ENCODE measurements at regions not wholly inside any gene's neighbourhood (a gene's known extent, or its start where the extent isn't known, plus 50 kb on each side); places are given as distances from the start of the nearest gene placed in this dataset.

DNA sequence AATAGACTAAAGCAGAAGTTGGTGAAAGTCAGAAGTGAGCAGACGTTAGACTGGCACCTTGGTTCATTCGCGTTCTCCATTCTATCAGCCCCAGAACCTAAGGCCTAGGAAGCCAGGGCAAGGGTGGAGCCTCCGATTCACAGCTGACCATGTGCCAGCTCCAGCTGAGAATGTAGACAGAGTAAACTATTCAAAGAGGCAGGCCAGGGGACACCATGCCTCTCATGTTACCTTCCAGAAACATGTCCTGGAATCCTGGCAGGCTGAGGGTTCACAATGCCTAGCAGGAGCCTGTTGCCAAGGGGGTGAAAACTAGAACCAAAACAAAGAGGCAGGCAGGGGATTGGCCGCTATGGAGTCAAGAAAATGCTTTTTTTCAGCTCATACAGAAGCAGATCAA is 224.4 kb upstream of the POU2AF2 start:
- DNase-seq: peak; percentile 29

DNA sequence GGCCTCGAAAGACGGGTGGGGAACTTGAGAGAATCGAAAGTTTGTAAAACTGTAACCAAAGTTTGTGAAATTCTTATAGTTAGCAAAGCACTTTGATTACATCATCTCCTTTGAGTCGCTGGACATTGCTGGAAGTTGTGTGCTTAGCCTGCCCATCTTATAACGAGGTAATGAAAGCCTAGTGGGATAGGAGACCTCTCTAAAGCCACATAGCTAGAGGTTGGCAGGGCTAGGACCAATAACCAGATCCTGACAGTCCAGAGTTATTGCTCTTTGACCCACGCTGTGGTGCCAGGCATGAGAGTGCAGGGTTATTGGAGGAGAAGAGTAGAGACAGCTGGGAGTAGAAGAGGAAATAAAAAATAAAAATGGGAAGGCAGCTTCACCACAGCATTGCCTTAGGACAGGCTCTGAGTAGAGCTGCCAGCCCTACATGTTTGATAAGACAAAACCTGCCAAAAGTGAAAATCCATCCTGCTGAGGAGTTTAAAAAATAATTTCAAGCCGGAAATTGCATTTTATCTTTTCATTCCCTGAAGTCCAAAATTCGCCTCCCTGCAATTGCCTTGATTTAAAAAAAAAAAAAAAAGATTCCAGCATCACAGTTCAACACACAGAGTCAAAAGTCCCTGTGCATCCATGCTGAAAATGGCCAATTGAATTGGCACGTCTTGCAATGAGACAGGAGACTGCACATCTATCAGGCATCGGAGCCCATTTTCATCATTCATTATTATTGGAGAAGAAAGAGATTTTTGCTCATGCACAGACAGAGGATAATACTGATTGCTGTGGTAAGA is 225.5 kb upstream of the POU2AF2 start:
- DNase-seq: no peak

DNA sequence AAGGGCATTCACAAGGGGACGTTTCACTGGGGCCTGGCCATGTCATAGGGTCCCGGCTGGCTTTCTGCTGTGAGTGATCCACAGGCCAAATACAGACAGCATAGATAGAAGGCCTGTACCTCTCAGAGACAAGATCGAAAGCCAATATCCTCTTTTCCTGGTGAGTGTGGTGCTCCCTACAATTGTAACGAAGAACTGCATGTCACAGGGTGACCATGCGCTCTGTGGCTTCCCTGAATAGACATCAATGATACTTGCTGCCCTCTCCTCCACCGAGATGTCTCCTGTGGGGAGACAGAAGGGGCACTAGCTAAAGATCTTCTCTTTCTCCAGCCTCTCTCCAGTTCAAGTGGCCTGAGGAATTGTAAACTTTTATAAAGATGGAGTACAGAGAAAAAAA is 226.1 kb upstream of the POU2AF2 start:
- no peak for DNase-seq

GRCh38 chr11:111018566-111018965 is 227.0 kb upstream of the POU2AF2 start:
- no peak for DNase-seq

DNA sequence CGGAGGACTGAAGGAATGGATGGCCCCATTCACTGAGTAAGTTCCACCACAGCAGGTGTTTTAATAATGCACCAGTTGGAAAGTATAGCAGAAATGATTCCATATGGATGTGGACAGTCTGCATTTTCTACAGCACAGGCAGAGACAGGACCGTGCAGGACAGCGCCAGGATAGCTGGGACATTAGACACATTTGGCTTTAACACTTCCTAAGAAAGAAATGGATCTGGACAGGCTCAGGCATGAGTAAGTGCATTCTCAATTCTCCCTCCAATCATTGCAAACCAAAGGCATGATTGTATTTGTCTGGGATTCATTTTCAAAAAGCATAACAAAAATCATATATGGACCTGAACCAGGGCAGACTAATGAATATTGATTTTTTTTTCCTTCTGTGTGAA is 233.0 kb upstream of the POU2AF2 start:
- peak; percentile 82 for DNase-seq

- no peak for DNase-seq
These were observed 234.3 kb upstream of the POU2AF2 start for GRCh38 chr11:111011275-111011594.

GRCh38 chr11:111010391-111011274 is 234.9 kb upstream of the POU2AF2 start:
- no peak for DNase-seq

DNA sequence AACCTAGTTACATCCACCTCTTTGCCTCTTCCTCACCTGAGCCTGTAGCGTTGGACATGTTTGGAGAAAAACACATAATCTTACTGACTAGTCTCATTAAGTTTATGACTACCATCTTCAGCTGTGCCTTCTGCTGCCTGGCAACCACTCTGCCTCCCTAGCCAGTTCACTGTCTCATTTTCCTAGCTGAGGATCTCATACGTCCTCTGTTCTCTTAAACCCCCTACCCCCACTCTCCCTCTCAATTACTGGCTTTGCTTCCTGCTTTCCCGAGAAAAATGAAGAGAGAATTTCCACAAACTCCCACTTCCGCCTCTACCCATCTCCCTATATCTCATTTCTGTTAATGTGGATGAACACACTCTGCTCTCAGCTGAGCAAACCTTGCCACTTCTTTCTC is 239.3 kb upstream of the POU2AF2 start:
- DNase-seq: no peak

- peak; percentile 81 for DNase-seq
These were observed 243.4 kb upstream of the POU2AF2 start for GRCh38 chr11:111001986-111002611.

DNA sequence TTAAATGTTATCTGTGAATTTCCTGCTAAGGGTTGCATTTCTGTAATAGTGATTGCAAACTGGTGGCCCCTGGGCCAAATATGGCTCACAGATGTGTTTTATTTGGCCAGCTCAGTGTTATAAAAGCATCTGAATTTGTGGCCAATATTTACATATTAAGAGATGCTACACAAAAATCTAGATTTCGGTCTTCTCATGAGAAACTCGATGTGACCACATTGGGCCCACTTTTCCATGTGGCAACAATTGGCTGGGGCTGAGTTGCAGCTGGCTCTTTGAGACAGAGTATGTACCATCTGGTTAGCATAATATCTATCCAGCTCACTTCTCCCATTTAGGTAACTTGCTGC is 244.5 kb upstream of the POU2AF2 start:
- peak; percentile 76 for DNase-seq

DNA sequence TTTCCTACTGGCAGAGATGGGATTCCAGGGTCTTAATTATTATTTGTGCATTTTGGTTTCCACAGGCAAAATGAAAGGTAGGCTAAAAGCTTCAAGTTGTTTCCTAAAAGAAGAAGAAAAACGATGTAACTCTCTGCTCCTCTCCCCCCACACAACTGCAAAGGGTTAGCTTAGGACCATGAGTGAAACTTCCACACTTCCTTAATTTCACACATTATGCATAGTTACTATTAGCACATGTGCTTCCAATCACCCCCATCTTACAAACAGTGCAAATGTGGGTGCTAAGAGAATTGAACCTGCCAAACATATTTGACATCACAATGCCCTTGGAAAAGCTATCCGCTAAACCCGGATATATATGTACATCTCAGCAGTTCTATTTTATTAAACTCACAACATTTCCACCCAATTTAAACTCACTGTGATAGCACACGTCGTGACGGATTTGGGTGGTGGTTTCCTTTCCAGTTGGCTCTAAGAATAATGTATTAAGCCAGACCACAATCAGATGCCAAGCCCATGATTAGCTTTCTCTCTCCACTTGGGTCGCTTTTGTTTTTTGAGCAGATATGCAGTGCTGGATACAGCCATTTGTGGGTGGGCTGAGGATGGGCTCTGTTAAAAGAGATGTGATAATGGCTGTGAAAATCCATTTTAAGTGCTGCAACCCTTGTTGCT is 245.0 kb upstream of the POU2AF2 start:
- peak; percentile 75 for DNase-seq

DNA sequence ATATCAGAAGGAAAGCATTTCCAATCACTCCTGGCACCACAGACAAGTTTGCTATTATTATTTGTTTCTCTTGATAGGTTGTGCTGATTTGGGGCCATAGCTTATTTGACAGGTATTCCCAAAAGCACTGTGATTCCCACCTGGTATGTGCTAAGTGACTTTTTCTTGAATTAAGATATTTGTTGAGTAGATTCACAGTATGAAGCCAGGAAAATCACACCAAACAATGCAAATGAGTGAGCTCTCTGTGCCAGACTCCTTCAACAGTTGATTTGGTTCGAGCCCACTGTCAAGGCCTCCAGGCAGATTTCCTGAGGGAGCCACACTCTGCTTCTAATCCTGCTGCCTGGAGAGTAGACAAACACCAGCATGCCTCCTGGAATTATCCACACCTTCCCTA is 253.0 kb upstream of the POU2AF2 start:
- DNase-seq: no peak

DNA sequence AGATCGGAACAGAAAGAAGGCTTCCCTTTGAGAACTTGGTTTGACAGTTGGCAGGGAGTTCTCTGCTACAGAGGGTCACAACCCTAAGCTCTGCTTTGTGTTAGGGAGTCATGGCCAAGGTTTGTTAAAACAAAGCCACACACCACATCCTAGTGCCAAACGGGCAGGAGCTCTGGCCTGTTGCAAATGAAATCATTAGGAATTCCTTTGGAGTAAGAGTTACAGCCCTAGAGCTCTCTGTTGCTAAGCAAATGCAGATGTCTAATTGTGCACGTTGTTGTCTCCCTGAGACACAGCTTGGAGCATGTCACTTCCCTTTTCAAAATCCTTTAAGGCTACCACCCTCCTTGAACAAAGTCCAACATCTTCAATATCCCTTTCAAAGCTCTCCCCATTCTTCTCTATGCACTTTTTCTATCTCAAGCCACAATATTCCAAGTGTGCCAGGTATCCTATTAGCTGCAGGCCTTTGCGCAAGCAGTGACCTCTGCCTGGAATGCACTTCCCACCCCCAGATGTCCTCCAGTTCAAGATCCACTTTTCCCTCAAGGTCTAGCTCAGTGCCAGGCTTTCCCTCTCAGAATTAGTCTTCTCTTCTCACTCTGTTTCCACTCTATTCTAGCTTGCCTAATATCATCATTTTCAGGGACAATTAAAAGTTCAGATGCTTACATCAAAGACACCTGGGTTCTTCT is 253.7 kb upstream of the POU2AF2 start:
- DNase-seq: peak; percentile 85

- DNase-seq: peak; percentile 49
These were observed 255.2 kb upstream of the POU2AF2 start for GRCh38 chr11:110990311-110990710.

- DNase-seq: no peak
These were observed 255.9 kb upstream of the POU2AF2 start for GRCh38 chr11:110989428-110990133.

DNA sequence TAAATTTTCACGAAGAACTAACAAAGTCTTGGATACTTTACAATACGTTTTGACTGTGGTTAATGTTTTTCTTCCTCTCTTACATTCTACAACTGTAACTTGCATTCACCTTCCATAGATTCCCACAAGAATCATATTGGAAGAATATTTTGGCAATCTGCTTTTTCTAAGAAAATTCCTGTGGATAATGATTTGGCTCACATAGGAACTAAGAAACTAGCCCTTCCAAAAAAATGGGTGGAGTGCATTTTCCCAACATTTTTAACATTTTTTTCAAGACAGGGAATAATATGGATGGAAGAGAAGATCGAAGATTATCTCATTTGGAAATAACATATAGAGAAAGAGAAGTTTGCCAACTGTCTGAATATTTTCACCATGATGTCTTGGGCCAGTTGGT is 256.9 kb upstream of the POU2AF2 start:
- peak; percentile 32 for DNase-seq

- DNase-seq: peak; percentile 43
These were observed 259.5 kb upstream of the POU2AF2 start for GRCh38 chr11:110986016-110986415.

- peak; percentile 41 for DNase-seq
These were observed 260.0 kb upstream of the POU2AF2 start for GRCh38 chr11:110985547-110985946.

GRCh38 chr11:110984693-110985092 is 260.8 kb upstream of the POU2AF2 start:
- no peak for DNase-seq

DNA sequence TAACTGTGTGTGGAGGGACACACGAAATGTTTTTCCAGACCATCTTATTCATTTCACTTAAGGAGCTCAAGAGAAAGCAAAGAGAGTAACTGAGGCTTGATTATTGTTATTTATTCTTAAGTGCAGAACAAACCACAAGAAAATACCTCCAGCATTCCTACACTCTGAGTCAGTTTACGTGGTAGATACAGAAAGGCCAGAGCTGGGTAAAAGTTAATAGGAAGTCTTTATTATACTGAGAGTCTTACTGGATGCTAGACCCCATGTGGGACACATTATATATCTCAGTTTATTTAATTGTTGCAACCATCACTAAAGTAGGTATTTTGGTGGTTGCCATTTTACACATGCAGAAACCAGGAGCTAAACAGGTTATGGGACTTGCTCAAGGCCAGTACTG is 261.4 kb upstream of the POU2AF2 start:
- no peak for DNase-seq

DNA sequence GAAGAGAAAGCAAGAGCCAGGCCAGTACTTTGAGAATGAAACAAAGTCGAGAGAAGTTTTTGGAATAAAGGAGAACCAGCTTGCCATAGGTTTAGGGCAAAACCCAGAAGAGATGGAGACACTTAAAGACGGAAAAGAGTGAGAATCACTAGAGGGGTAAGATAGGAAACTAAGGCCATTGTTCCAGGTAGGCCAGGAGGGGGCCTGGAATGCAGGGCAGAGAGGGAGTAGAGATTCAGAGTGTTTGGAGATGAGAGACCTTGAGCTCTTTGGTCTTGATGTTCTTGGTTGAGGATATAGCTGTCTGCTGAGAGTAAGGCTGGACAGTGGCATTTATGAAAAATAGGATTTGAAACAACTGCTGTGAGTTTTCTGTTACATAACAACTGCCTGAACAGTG is 263.3 kb upstream of the POU2AF2 start:
- DNase-seq: no peak
